ENCODE measurements at regions not wholly inside any gene's neighbourhood (a gene's known extent, or its start where the extent isn't known, plus 50 kb on each side); places are given as distances from the start of the nearest gene placed in this dataset.

DNA sequence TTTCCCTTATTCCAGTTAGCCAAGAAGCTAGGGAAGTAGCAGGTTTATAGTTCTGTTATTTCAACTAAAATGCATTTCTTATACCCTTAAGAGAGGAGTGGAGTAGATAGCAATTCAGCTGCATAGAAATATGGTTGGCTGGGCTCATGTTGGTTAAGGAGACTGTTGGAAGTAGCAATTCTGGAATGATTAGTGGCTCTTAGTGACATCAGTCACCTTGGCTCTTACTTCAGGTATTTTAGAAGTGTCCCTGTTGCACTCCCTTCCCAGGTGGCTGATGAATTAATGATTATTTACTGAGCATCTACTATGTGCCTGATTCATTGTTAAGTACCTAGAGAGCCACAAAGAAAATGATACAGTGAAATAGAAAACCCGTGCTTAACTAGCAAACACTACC, 128.1 kb downstream of the MGST1 start:
- TF ChIP-seq EZH2 (IDR thresholded peaks at IDR 0.05; ENCODE audit: low read length, missing control alignments): no peak
- TF ChIP-seq, protein P1, sequence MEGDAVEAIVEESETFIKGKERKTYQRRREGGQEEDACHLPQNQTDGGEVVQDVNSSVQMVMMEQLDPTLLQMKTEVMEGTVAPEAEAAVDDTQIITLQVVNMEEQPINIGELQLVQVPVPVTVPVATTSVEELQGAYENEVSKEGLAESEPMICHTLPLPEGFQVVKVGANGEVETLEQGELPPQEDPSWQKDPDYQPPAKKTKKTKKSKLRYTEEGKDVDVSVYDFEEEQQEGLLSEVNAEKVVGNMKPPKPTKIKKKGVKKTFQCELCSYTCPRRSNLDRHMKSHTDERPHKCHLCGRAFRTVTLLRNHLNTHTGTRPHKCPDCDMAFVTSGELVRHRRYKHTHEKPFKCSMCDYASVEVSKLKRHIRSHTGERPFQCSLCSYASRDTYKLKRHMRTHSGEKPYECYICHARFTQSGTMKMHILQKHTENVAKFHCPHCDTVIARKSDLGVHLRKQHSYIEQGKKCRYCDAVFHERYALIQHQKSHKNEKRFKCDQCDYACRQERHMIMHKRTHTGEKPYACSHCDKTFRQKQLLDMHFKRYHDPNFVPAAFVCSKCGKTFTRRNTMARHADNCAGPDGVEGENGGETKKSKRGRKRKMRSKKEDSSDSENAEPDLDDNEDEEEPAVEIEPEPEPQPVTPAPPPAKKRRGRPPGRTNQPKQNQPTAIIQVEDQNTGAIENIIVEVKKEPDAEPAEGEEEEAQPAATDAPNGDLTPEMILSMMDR (conservative IDR thresholded peaks at IDR 0.05 in 1 of 2, IDR thresholded peaks at IDR 0.05 in 1 of 2; ENCODE audit: low read depth in 1 of 2, low read length in 2 of 2): no peak
- H3K4me2 ChIP-seq (ENCODE audit: extremely low read depth, insufficient read depth, low read length): no peak overlapping the region
- H3K27ac ChIP-seq (ENCODE audit: insufficient read depth, low read length): no peak overlapping the region
- H2AFZ ChIP-seq (ENCODE audit: low read length): no peak overlapping the region
- no peaks in the 10 kb centered on the region for H3K9me3 ChIP-seq (ENCODE audit: control insufficient read depth, insufficient read depth, low read depth, low read length)
- H3K36me3 ChIP-seq (ENCODE audit: control insufficient read depth, insufficient read depth, low read length): no peaks in the 10 kb centered on the region
- H3K27me3 ChIP-seq (ENCODE audit: control insufficient read depth, insufficient read depth, low read length): no peaks in the 10 kb centered on the region
- no peaks in the 10 kb centered on the region for H4K20me1 ChIP-seq (ENCODE audit: control insufficient read depth, extremely low read depth, insufficient read depth, low read length)
- H3K9ac ChIP-seq (ENCODE audit: insufficient read depth, low read length): no peak overlapping the region
- H3K4me3 ChIP-seq (replicated peaks in 1 of 4; ENCODE audit: control extremely low read depth in 1 of 4, insufficient read depth in 1 of 4, low read depth in 3 of 4, low read length in 4 of 4): no peak overlapping the region
- no peaks in the 10 kb centered on the region for H3K79me2 ChIP-seq (ENCODE audit: control insufficient read depth, insufficient read depth, low read length)
- no peak for DNase-seq (ENCODE audit: low read depth in 2 of 2)
- H3K4me1 ChIP-seq (ENCODE audit: control insufficient read depth, extremely low read depth, insufficient read depth, low read length): no peaks in the 10 kb centered on the region

DNA sequence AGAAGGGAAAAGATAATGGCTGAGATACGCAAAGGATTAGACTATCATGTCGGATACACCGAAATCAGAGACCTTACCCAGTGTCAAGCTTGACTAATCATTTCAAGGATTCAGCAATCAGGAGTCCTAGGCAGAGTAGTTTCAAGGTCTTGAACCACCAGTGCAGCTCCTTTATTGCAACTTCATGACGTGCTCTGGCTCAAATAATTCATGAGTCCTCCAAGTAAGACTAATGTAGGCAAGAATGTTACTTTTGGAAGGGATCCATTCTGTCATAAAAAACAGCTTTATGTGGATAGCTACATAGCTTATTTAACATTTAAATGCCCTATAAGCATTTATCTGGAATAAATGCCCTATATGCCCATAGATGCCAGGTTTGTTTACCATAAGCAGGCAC, 123.2 kb downstream of the LMO3 start:
- H3K4me1 ChIP-seq (ENCODE audit: control insufficient read depth, extremely low read depth, insufficient read depth, low read length): no peaks in the 10 kb centered on the region
- DNase-seq (ENCODE audit: low read depth in 2 of 2): peak in 1 of 2 donors; percentile 20
- H4K20me1 ChIP-seq (ENCODE audit: control insufficient read depth, extremely low read depth, insufficient read depth, low read length): no peaks in the 10 kb centered on the region
- H3K9ac ChIP-seq (ENCODE audit: insufficient read depth, low read length): no peak overlapping the region
- no peak overlapping the region for H3K4me3 ChIP-seq (replicated peaks in 1 of 4; ENCODE audit: control extremely low read depth in 1 of 4, insufficient read depth in 1 of 4, low read depth in 3 of 4, low read length in 4 of 4)
- H3K9me3 ChIP-seq (ENCODE audit: control insufficient read depth, insufficient read depth, low read depth, low read length): no peaks in the 10 kb centered on the region
- no peak overlapping the region for H3K27ac ChIP-seq (ENCODE audit: insufficient read depth, low read length)
- H2AFZ ChIP-seq (ENCODE audit: low read length): no peak overlapping the region
- H3K4me2 ChIP-seq (ENCODE audit: extremely low read depth, insufficient read depth, low read length): no peak overlapping the region
- TF ChIP-seq, protein P1 (conservative IDR thresholded peaks at IDR 0.05 in 1 of 2, IDR thresholded peaks at IDR 0.05 in 1 of 2; ENCODE audit: low read depth in 1 of 2, low read length in 2 of 2): no peak
- no peak for TF ChIP-seq EZH2 (IDR thresholded peaks at IDR 0.05; ENCODE audit: low read length, missing control alignments)
- H3K36me3 ChIP-seq (ENCODE audit: control insufficient read depth, insufficient read depth, low read length): no peaks in the 10 kb centered on the region
- no peaks in the 10 kb centered on the region for H3K27me3 ChIP-seq (ENCODE audit: control insufficient read depth, insufficient read depth, low read length)
- no peaks in the 10 kb centered on the region for H3K79me2 ChIP-seq (ENCODE audit: control insufficient read depth, insufficient read depth, low read length)

DNA sequence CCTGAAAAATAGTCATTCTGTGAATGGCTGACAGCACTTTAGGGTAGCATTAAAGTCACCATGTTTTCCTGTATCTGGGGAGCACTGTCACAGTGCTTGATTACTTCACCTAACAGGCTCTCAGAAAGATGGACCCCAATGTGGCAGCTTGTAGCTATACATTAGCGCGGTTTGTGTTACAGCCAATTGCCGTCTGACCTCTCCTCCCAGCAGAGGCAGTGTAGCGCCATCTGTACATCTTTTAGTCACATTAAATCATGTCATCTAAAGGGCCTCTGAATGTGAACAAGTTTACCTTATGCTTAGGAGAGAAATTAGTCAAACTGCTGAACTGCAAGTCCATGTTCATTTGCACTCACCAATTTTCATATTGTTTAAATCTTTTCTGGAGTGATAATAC, 113.7 kb downstream of the LMO3 start:
- H3K4me2 ChIP-seq (ENCODE audit: extremely low read depth, insufficient read depth, low read length): no peak overlapping the region
- H3K9me3 ChIP-seq (ENCODE audit: control insufficient read depth, insufficient read depth, low read depth, low read length): no peaks in the 10 kb centered on the region
- TF ChIP-seq, protein P1 (conservative IDR thresholded peaks at IDR 0.05 in 1 of 2, IDR thresholded peaks at IDR 0.05 in 1 of 2; ENCODE audit: low read depth in 1 of 2, low read length in 2 of 2): no peak
- TF ChIP-seq EZH2 (IDR thresholded peaks at IDR 0.05; ENCODE audit: low read length, missing control alignments): no peak
- no peaks in the 10 kb centered on the region for H3K27me3 ChIP-seq (ENCODE audit: control insufficient read depth, insufficient read depth, low read length)
- no peaks in the 10 kb centered on the region for H3K36me3 ChIP-seq (ENCODE audit: control insufficient read depth, insufficient read depth, low read length)
- no peak overlapping the region for H2AFZ ChIP-seq (ENCODE audit: low read length)
- DNase-seq (ENCODE audit: low read depth in 2 of 2): no peak
- no peak overlapping the region for H3K4me3 ChIP-seq (replicated peaks in 1 of 4; ENCODE audit: control extremely low read depth in 1 of 4, insufficient read depth in 1 of 4, low read depth in 3 of 4, low read length in 4 of 4)
- H3K79me2 ChIP-seq (ENCODE audit: control insufficient read depth, insufficient read depth, low read length): no peaks in the 10 kb centered on the region
- no peak overlapping the region for H3K9ac ChIP-seq (ENCODE audit: insufficient read depth, low read length)
- no peaks in the 10 kb centered on the region for H4K20me1 ChIP-seq (ENCODE audit: control insufficient read depth, extremely low read depth, insufficient read depth, low read length)
- no peaks in the 10 kb centered on the region for H3K4me1 ChIP-seq (ENCODE audit: control insufficient read depth, extremely low read depth, insufficient read depth, low read length)
- H3K27ac ChIP-seq (ENCODE audit: insufficient read depth, low read length): no peak overlapping the region
